Glutamatergic neuron (in vitro differentiated cells): ENCODE measurements at regions not wholly inside any gene's neighbourhood (a gene's known extent, or its start where the extent isn't known, plus 50 kb on each side); places are given as distances from the start of the nearest gene placed in this dataset.
"Not testable (repeated sequence)": the region's sequence is repeated elsewhere in the genome, so short reads cannot be mapped to it uniquely, and the experiment has no call there.

Experiments used
- DNase-seq: peaks from one replicate; pipeline ENCODE4 v3.0.0; 2022
- H3K27ac Mint-ChIP-seq: one replicate; pipeline ENCODE4 v1.8.0; 2020; ENCODE audit warnings: mild to moderate bottlenecking, mixed read lengths, inconsistent platforms; ENCODE audit not compliant: unreplicated experiment
- H3K27me3 Mint-ChIP-seq: one replicate; pipeline ENCODE4 v1.8.0; 2020; ENCODE audit warnings: mild to moderate bottlenecking, moderate library complexity, mixed read lengths, inconsistent platforms; ENCODE audit not compliant: unreplicated experiment
- H3K36me3 Mint-ChIP-seq: one replicate; pipeline ENCODE4 v1.8.0; 2020; ENCODE audit warnings: mild to moderate bottlenecking, mixed read lengths, inconsistent platforms; ENCODE audit not compliant: unreplicated experiment
- H3K4me1 Mint-ChIP-seq: one replicate; pipeline ENCODE4 v1.8.0; 2020; ENCODE audit warnings: mild to moderate bottlenecking, low read depth, mixed read lengths, inconsistent platforms; ENCODE audit not compliant: unreplicated experiment
- H3K4me3 Mint-ChIP-seq: one replicate; pipeline ENCODE4 v1.8.0; 2020; ENCODE audit warnings: mild to moderate bottlenecking, mixed read lengths, inconsistent platforms; ENCODE audit not compliant: unreplicated experiment
- H3K9me3 Mint-ChIP-seq: one replicate; pipeline ENCODE4 v1.8.0; 2020; ENCODE audit warnings: mild to moderate bottlenecking, moderate library complexity, mixed read lengths, inconsistent platforms; ENCODE audit not compliant: unreplicated experiment
- TF ChIP-seq, protein P1 (sequence below): fragments of 200-600 bp; sonication (generic); IDR thresholded peaks from one replicate; pipeline ENCODE4 v1.5.0; 2021; ENCODE audit not compliant: partially characterized antibody, unreplicated experiment

DNA sequence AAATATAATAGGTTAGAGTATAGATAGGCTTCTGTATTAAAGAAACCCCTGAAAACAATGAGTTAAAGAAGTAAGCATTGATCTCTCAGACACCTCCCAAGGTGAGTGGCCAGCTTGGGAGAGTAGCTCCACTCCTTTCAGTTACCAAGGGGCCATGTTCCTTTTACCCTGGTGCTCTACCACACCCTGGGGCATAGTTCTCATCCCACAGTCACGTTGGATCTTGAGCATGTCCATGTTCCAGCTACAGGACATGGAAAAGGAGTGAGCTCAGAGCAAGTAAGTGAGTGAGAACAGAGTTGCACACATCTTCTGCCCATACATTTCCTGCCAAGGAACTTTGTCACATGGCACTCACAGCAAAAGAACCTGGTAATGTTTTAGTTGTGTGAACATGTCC is 325.9 kb upstream of the SLC39A10 start:
- Mint-ChIP-seq H3K4me1 (no peaks in the 10 kb centered on the region), H3K27me3 (no peaks in the 10 kb centered on the region), H3K27ac (no peak overlapping the region), H3K9me3 (no peaks in the 10 kb centered on the region), H3K36me3 (no peaks in the 10 kb centered on the region), H3K4me3 (no peak overlapping the region)
- no peak for DNase-seq
- TF ChIP-seq, protein P1, sequence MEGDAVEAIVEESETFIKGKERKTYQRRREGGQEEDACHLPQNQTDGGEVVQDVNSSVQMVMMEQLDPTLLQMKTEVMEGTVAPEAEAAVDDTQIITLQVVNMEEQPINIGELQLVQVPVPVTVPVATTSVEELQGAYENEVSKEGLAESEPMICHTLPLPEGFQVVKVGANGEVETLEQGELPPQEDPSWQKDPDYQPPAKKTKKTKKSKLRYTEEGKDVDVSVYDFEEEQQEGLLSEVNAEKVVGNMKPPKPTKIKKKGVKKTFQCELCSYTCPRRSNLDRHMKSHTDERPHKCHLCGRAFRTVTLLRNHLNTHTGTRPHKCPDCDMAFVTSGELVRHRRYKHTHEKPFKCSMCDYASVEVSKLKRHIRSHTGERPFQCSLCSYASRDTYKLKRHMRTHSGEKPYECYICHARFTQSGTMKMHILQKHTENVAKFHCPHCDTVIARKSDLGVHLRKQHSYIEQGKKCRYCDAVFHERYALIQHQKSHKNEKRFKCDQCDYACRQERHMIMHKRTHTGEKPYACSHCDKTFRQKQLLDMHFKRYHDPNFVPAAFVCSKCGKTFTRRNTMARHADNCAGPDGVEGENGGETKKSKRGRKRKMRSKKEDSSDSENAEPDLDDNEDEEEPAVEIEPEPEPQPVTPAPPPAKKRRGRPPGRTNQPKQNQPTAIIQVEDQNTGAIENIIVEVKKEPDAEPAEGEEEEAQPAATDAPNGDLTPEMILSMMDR, result no peak

DNA sequence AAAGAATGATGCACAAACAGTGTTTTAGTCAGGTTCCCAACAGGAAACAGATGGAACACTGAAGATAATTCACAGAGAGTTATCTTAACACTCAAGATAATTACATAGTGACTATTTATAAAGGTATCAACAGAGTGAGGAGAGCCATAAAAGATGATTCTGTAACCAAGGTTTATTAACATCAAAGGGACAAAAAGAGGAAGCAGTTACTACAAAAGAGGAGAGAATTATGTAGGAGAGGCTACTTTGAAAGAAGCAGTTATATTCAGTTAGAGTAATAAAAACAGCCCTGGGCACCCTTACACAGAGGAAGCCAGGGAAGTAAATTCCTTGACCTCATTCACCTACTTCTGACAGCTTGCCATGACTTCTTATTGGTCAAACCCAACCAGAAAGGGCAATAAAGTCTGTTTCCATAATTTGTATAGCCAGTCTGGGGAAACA is 326.5 kb upstream of the SLC39A10 start:
- no peaks in the 10 kb centered on the region for H3K9me3 Mint-ChIP-seq
- TF ChIP-seq, protein P1, result no peak
- H3K27ac Mint-ChIP-seq, result no peak overlapping the region
- no peaks in the 10 kb centered on the region for H3K36me3 Mint-ChIP-seq
- H3K27me3 Mint-ChIP-seq, result no peaks in the 10 kb centered on the region
- DNase-seq, result no peak
- H3K4me1 Mint-ChIP-seq, result no peaks in the 10 kb centered on the region
- H3K4me3 Mint-ChIP-seq, result no peak overlapping the region

DNA sequence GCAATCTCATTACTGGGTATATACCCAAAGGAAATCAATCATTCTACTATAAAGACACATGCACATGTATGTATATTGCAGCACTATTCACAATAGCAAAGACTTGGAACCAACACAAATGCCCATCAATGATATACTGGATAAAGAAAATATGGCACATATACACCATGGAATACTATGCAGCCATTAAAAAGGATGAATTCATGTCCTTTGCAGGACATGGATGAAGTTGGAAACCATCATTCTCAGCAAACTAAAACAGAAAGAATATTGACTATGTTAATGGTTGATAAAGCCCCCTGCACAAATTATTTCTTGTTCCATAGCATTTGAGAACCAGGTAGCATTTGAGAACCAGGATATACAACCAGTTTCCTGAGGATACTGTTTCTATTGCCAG is 327.2 kb upstream of the SLC39A10 start:
- H3K4me1 Mint-ChIP-seq, H3K27ac Mint-ChIP-seq, DNase-seq, H3K9me3 Mint-ChIP-seq, H3K27me3 Mint-ChIP-seq, H3K4me3 Mint-ChIP-seq, H3K36me3 Mint-ChIP-seq: not testable (repeated sequence)

DNA sequence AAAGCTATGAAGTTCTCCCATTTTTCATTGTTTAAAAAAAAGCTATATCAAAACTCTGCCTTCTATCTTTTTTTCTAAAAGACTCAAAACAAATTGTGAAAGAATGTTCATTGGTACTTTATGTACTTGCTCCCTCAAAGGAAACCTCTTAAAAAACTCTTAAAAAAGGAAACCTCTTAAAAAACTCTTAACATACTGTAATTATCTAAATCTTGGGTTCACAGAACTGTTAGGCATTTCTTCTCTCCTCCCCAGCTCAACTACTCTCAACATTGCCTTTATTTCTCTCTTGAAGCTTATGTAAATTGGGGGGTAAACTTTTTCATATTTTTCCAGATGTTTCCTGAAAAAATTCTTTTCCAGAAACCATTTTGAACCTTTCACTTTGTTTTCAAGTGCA is 330.5 kb upstream of the SLC39A10 start:
- Mint-ChIP-seq H3K27ac (no peak overlapping the region), H3K27me3 (no peaks in the 10 kb centered on the region), H3K9me3 (no peaks in the 10 kb centered on the region), H3K4me3 (no peak overlapping the region), H3K4me1 (no peaks in the 10 kb centered on the region), H3K36me3 (no peaks in the 10 kb centered on the region)
- TF ChIP-seq, protein P1, result no peak
- no peak for DNase-seq

DNA sequence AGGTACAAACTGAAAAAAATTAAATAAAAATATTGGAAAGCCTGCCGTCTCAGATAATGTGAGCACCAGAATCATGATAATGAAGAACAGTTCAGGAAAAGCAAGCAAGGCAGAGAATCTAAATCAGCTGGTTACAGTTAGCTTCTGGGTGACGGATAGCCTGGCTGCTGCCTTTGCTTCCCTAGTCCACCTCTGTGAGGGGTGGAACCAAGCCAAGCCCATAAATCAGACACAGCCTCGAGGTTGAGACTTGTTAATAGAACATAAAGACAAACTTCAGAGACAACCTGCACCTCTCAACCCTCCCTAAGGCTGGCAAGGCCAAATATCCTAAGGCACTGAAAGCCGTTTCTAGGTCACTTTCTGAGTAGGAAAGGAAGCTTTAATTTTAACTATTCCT is 334.7 kb upstream of the SLC39A10 start:
- Mint-ChIP-seq H3K9me3 (no peaks in the 10 kb centered on the region), H3K27ac (no peak overlapping the region), H3K36me3 (no peaks in the 10 kb centered on the region), H3K4me3 (no peak overlapping the region), H3K27me3 (no peaks in the 10 kb centered on the region), H3K4me1 (peaks cover 2% of the 10 kb centered on the region)
- no peak for DNase-seq
- TF ChIP-seq, protein P1, result no peak

DNA sequence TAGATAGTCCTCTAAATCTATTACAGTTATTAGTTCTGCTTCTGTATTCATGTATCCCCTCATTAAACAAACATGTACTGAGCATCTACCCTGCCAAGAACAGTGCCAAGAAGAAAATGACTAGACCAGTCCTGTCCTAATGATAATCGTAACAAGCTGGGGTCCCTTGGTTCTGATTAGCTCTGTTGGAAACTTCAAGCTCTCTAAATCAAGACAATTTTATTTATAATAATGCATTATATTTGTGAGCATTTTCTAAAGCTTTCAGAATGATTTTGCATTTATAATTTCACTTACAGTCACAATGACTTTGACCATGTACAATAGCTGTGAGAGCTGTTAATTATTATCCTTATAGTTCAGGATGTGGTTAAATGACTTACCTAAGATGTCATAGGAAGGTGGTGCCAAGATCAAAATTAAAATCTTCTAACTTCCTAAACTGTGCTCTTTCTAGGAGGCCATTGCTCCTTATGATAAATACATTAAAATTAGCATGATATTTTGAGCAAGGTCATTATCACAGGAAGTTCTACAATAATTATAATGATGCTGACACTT is 336.5 kb upstream of the SLC39A10 start:
- no peak overlapping the region for H3K4me3 Mint-ChIP-seq
- TF ChIP-seq, protein P1, result no peak
- no peaks in the 10 kb centered on the region for H3K9me3 Mint-ChIP-seq
- no peak overlapping the region for H3K27ac Mint-ChIP-seq
- no peaks in the 10 kb centered on the region for H3K36me3 Mint-ChIP-seq
- H3K4me1 Mint-ChIP-seq, result peaks cover 5% of the 10 kb centered on the region
- DNase-seq, result no peak
- H3K27me3 Mint-ChIP-seq, result no peaks in the 10 kb centered on the region
